HG03439 (cell line): ENCODE measurements at regions not wholly inside any gene's neighbourhood (a gene's known extent, or its start where the extent isn't known, plus 50 kb on each side); places are given as distances from the start of the nearest gene placed in this dataset.
A peak's percentile ranks its signal among the peaks of the same experiment; 100 is the strongest.

Experiments used
- ATAC-seq: cut with Tn5 transposase; IDR thresholded peaks from one replicate; pipeline ENCODE4 v1.9.1; 2021; ENCODE audit warnings: mild to moderate bottlenecking, moderate library complexity; ENCODE audit not compliant: unreplicated experiment

DNA sequence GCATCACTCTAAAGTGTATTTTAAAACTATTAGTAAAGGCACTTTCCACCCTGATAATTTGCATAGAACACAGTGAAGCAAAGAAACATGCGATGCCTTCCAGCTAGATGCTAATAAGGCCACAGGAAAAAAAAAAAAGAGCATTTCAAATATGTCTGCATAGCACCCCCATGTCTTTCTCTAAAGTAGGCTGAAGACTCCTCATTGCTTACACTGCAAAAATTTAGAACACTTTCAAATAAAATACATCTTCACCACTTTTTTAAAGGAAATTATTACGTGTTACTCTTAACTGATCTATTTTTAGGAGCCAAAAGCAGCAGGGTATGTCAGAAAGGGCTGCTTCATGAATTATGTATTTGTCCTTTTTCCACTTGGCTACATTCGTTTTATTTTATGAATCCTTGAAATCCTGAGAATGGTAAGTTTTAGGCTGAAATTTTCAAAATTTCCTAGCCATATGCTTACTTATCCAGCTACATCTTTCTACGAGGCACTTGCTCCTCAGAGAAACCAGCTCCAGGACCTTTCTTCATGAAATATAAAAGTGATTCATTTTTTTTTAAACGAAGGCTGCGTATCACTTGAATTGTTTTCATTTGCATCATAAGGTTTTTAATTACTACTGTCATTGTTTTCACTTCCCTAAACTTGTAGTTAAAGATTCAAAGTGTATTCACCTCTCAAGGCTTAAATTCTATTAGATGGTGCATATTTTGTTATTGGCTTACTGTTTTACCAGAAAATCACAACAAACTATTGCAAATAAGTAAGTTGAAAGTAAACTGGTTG, 513.0 kb downstream of the PTPRC start:
- ATAC-seq = peak; percentile 55

DNA sequence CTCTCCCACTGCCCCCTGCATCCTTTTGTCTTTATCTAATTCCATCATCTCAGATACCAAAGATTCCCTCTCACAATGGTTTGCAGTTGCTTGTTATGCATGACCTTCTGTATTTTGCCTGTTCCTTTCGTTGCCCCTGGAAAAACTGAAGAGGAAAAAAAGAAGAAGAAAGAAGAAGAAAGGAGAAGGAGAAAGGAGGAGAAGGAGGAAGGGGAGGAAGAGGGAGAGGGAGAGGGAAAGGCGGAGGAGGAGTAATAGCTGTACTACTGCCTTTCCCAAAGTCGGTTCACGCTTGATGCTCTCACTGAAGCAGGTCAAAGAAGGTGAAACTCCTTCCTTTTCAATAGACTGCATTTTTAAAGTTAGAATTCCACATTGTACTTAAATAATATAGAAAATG, 513.8 kb downstream of the PTPRC start:
- ATAC-seq = no peak

DNA sequence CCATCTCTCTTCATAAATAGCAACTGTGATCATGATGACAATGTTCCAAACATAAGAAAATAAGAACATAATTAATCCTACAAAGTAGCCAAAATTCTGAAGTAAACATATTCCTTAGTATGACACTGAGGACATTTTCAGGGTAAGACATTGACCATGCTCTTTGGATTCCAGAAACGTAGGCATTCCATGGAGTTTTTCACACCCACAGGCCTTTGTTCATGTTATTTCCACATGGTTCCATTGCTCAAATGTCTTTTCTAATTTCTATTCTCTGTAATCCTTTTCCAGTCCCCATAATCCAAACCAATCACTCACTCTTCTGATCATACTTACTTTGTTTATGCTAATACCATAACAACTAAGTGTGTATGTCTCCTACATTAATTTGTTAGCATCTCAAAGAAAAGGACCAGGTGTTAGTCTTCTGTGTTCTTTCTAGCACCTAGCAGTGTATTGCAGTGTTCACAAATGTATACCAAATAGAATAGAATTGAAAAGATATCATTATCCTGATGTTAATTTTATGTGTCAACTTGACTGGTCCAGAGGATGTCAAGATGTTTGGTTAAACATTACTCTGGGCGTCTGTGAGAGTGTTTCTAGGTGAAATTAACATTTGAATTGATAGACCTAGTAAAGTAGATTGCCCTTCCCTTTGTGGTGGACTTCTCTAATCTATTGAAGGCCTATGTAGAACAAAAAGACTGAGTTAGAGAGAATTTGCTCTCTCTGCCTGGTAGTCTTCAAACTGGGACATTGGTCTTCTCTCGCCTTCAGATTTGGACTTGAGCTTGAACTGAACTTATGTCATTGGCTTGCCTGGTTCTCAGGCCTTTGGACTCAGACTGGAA, 516.6 kb downstream of the PTPRC start:
- ATAC-seq = no peak

DNA sequence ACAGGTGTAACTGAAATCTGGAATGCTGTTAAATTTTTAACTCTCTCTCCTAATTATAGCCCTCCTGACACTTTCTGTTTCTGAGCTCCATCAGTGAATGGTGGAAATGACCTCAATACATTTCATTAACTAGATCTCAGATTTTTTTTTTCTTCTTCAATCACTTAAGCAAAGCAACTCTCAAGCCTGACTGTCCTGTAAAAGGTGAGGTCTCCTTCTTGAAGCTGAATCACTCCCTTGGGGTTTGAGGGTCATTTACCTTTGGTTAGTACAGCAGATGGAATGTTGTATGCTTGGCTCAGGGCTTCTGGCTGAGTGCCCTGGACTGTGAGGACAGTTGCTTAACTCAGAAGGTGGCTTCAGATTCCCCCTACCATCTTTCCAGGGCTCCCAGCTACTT, 518.7 kb downstream of the PTPRC start:
- ATAC-seq = no peak

DNA sequence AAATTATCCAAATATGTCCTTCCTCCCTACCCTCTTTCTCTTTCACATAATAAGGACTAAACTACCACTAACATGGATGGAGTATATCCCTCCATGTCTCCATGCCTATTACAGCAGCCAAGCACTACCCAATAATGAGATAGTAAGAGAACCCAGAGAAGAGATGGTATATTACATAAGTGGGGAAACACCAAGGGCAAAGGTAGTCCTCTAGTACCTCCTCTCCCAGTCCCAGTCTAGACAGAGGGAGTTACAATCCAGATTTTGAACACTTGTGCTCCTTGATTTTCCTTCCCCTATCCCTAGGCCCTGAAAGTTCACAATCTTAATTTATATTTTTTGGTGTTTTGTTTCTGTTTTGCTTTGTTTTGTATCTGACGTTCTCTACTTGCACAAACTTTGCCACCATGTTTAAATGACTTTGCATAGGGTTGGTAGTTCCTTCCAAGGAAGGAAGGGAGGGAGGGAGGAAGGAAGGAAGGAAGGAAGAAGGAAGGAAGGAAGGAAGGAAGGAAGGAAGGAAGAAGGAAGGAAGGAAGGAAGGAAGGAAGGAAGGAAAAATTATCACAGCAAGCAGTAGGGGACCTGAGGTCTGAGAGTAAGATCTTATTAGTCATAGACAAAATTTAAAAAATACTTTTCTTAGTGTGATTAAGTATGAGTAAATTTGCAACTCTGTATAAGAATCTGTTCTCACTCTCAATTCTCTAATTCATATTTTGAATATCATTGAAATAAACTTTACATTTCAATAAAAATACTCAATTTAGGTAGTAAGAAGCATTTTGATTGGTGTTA, 521.9 kb downstream of the PTPRC start:
- no peak for ATAC-seq

DNA sequence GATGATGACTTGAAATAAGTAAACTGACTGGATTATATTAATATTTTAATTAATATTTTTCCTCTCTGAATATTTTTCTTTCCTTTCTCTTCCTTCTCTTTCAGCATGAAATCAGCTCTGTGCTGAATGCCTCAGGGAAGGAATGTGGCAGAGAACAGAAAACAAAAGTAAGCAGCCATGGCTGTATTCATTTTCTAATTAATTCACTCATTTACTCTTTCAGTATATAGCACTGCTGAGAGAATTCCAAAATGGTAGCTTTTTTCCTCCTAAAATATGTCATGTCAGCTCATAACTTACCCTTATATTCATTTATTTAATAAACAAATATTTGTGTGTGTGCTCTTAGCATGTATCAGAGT, 522.5 kb downstream of the PTPRC start:
- no peak for ATAC-seq

DNA sequence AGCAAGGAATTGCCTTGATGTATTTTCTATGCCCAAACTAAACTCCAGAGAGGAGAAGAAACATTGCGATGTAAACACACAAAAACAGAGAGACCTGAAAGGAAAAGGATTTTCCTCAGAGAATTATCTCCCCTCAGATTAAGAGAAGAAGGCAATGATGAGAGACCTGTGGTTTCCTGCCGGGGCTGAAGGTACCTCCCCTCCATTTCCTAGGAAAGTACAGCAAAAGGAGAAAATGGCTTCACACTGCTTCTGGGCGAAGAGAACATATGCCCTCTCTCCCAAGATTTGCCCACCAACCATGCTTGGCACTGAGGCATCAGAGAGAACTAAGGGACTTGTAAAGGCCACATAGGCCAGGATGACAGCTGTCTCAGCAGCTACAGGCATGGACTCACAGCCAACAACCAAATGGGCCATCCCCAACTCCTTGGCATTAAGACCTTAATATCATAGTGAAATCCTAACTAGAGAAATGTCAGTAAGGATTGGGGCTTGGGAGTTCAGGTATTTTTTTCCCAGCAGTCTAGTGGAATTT, 523.0 kb downstream of the PTPRC start:
- ATAC-seq = no peak

DNA sequence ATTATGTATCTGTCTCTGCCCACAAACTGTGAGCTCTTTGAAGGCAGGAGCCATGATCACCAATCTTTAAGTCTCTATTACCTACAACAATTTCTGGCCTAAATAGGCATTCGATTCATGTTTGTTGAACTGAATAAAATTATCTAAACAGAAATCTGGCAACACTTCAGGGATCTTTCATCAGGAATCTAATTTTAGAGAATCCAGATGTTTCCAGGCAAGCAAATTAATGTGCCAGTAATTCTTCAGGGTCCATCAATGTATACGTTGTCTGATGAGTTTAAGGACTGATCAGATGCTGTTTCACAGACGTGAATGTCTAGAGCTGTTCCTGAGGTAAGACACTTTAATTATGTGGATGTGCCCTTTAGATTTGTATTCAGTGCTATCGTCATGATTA, 524.4 kb downstream of the PTPRC start:
- ATAC-seq = no peak

DNA sequence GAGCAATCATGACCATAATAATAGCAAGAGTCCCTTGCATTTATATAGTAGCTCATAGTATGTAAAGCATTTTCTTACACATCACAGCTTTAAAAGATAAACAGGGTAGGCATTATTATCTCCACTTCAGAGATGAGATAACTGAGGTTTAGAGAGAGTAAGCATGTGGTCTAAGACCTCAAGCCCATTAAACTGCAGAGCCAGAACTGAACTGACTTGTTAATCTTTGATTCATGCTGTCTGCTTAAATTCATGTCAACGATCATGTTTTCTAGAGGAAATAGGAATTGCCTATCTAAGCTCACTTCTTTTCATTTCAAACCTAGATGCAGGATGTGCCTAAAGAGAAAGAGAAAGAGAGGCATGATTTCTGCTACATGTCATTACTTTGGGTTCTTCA, 524.8 kb downstream of the PTPRC start:
- no peak for ATAC-seq

DNA sequence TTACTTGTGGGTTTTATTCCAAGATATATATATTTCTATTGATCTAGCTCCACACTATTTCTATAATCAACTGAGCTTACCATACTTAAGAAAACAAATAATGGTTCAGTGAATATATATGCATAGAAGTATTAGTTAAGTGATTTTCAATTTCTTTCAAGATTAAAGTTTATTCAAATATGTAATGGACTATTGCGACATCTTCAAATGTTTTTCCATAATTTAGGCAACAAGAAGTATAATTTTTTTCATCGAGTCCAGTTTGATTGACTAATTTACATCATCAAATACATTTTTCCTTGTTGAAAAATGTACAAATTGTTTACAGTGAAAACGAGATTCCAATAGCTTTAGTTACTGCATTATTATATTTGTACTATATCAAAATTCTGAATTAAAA, 528.6 kb downstream of the PTPRC start:
- no peak for ATAC-seq

DNA sequence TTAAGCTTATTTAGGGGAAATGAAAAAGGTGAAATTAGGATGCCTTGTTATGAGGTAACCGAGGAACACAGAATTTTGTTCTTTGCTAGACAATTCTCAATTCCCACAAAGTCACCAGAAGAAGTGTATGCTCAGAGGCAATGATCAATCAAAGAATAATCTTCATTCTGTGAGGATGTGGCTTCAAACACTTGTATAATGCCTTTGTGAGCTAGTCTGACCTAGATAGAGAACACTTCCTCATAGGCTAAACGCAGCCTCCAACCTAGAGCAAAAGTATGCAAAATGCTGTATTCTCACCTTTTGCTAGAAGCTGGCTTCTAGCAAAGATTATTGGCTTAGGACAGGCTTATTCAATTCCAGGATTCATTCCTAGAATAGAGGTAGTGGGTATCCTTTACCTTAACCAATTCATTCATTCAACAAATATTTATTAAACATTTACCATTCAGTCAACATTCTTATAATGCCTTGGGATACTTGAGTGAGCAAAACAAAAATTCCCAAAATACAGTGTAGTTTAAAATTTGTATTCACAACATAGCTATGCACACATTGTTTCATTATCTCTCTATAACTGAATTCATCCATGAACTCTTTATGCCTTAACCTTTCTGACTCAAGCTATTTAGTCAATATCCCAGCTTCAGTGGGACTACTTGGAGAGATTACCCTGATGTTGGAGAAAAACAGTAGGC, 530.2 kb downstream of the PTPRC start:
- ATAC-seq = no peak

DNA sequence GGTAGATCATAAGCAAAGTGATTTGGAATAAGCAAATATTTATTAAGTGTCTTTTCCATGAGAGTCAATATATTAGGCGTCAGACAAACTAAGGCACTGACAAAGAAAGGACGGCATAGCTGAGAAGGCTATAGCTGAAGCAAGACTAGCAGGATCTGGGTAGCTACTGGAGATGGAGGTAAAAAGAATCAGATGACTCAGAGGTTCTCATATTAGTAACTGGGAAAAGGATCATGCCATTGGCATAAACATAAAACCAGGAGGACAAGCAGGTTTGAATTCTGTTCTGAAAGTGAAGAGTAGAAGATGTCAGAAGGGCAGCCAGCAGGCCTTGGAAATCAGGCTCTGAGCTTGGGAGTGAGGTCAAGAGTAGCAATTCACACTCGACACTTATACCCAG, 531.9 kb downstream of the PTPRC start:
- ATAC-seq = no peak

DNA sequence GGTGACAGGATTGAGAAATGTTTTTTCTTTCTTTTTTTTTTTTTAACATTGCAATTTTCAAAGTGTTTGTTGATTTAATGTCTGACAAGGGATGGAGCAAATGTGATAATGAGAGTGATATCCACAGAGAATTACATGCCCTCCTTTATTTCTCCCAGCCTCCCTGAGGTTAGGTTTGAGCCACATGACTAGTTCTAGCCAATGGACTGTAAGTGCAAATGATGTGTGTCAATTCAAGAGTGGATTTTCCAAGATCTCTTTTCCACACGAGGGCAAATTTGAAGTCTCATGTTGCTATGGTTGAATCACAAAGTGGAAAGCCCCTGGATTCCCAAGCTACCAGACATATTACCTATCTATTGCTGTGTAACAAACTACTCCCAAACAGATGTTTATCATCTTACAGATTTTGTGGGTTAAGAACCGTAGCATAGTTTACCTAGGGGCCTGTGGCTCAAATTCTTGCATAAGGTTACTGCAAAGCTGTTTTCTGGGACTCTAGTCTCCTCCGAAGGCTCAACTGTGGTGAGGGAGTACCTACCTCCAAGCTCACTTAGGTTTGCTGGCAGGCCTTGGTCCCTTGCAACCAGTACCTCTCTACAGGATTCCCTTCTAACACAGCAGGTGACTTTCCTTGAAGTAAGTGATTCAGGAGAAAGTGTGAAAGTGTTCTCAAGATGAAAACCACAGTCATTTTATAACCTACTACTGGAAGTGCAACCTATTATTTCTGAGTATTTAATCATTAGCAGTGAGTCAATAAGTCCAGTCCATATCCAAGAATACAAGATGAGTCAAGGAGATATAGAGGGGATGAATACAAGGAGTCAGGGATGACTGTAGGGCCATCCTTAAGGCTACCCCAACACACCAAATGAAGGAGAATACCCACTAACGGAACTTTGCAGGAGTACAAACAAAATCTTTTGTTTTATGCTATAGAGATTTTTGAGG, 533.6 kb downstream of the PTPRC start:
- ATAC-seq = peak; percentile 10

DNA sequence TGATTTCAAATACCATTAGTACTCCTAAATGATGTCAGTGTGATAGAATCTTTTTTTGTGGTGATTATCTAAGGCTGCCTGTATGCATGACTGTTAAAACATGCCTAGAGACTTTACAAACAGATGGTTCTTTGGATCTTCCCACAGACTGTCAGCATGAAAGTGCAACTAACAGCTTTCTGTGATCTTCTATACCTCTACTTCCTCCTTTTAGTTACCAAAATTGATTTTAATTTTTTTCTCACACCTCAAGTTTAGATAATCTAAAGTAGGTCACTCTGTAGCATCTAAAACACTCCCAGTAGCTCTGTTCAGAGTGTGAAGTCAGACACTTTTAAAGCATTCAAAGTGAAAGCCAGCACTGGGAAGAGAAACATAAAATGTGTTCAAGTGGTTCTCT, 534.5 kb downstream of the PTPRC start:
- ATAC-seq = peak; percentile 92

DNA sequence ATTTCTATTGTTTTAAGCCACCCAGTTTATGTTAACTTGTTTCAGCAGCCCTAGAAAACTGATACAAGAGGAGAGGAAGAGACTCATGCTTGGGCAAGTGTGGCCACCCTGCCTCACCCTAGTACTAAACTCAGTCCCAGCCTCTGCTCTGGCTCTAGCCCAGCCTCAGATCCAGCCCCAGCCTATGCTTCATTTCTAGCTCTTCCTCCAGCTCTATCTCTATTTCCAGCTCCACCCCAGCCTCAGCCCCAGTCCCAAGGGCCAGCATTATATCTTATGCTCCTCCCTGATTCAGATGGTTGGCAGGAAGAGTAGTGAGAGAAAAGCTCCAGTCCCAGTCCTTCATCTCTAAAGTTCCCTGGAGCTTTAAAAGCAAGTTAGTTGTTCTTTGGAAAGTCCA, 535.5 kb downstream of the PTPRC start:
- no peak for ATAC-seq

DNA sequence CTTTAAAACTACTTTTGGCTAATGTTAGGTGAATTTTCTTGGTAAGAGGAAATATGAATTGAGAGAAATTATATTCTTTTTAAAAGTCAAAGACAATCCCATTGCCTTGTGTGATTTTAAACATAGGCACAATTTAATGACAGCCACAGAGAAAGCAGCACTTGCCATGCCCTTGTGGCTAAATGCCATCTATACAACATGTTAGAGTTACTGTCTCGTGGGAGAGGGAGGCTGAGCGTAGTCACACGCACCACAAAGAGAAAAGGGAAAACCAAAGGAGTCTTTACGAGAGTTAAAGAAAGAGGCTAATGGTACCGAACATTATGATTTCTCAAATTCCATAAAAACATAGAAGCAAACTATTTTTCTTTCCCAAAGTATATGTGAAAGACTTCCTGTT, 537.9 kb downstream of the PTPRC start:
- ATAC-seq = no peak

DNA sequence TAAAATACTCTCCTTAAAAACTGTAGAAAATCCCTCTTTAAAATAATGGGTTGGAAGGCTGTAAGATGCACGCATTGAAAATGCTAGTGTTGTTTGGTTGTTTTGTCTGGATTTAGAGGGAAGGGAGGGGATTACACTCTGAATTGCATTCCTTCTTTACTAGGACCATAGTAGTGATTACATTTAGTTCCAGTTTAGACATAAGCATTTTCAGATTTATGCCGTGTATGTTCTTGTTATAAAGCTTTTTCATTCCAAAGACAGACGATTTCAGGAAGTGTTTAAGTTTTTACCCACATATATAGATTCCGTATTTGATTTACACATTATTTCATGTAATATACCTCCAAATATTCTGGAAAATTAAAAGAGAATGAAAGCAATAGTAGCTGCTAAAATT, 538.4 kb downstream of the PTPRC start:
- ATAC-seq = no peak

DNA sequence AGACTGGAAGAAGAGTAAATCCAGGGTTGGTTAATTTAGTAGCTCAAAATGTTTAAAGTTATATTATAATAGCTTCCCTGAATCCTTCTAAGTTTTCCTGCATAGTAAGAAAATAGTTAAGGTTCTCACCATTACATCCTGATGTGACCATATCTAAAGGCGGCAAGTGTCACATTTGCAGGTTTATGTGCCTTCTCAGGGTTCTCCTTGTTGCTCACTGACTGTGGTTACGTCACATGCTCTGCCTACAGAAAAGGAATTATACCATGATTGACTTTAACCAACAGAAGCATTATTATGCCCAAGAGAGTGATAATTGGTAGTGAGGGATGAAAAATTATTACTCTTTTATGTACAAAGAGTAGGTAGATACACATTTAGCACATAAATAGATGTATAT, 539.8 kb downstream of the PTPRC start:
- ATAC-seq = no peak

DNA sequence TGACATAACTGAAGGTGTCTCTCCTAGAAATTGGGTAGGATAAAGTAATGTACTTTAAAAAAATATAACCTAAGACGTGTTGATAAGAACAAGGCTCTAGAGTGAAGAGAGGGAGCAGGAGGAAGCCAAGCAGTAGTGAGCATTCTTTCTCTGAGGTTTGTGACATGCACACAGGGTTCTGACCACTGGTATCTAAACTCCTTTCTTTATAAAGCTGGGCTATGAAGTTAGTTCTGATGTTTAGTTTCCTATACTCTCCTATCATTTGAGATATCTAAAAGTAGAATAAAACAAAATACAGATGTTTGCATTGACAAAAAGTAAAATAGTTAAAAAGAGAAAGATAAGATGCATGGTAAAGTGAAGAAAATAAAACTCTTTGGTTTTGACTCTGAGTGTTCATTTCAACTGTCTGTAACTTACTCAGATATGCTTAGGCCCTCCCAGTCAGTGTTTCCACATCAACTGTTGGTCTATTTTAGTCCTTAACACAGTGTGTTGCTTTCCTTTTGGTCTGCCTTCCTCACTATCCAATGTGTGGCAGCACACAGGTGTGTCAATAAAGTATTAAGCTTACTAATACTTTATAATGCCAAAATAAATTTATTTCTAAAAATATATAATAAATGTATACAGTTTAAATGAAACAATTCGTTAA, 543.5 kb downstream of the PTPRC start:
- no peak for ATAC-seq
